Naive B cell (primary cell): ENCODE measurements at regions not wholly inside any gene's neighbourhood (a gene's known extent, or its start where the extent isn't known, plus 50 kb on each side); places are given as distances from the start of the nearest gene placed in this dataset.

Experiments
- ATAC-seq, 2 donors: fragments of 150-1000 bp; cut with Tn5 transposase; 2 replicates each; pipeline ENCODE4 v1.10.0; 2021; ENCODE audit warnings: low read depth in 2 of 2, mild to moderate bottlenecking in 2 of 2, moderate library complexity in 2 of 2
- DNase-seq: peaks from one replicate; pipeline ENCODE4 v3.0.0; 2022
- H3K27ac Mint-ChIP-seq, 6 donors: one replicate each; pipeline ENCODE4 v1.8.0; 2020 to 2022; ENCODE audit warnings: mild to moderate bottlenecking in 6 of 6, mixed read lengths in 6 of 6, moderate library complexity in 5 of 6, inconsistent platforms in 2 of 6
- H3K27me3 Mint-ChIP-seq, 3 donors: one replicate each; pipeline ENCODE4 v1.8.0; 2021 to 2022; ENCODE audit warnings: mixed read lengths in 3 of 3, mild to moderate bottlenecking in 1 of 3
- H3K36me3 Mint-ChIP-seq, 2 donors: one replicate each; pipeline ENCODE4 v1.8.0; 2020 to 2022; ENCODE audit warnings: mixed read lengths in 2 of 2, inconsistent platforms in 1 of 2, mild to moderate bottlenecking in 1 of 2
- H3K4me1 Mint-ChIP-seq, 3 donors: one replicate each; pipeline ENCODE4 v1.8.0; 2020 to 2022; ENCODE audit warnings: mixed read lengths in 3 of 3, inconsistent platforms in 1 of 3, mild to moderate bottlenecking in 1 of 3, moderate library complexity in 1 of 3
- H3K4me3 Mint-ChIP-seq, 8 donors: one replicate each; pipeline ENCODE4 v1.8.0; 2020 to 2022; ENCODE audit warnings: mild to moderate bottlenecking in 8 of 8, mixed read lengths in 8 of 8, moderate library complexity in 8 of 8, inconsistent platforms in 2 of 8
- H3K9me3 Mint-ChIP-seq, 7 donors: one replicate each; pipeline ENCODE4 v1.8.0; 2020 to 2022; ENCODE audit warnings: mixed read lengths in 7 of 7, mild to moderate bottlenecking in 5 of 7, inconsistent platforms in 2 of 7, moderate library complexity in 1 of 7

GRCh38 chr12:98373025-98373554 is 142.3 kb upstream of the TMPO start:
- no peak for DNase-seq
- no peaks in the 10 kb centered on the region for H3K4me1 Mint-ChIP-seq
- peaks cover 24 to 38% (median 26%) of the 10 kb centered on the region in 3 donors for H3K27me3 Mint-ChIP-seq
- H3K4me3 Mint-ChIP-seq, result no peak overlapping the region
- no peaks in the 10 kb centered on the region for H3K36me3 Mint-ChIP-seq
- H3K27ac Mint-ChIP-seq, result no peak overlapping the region
- no peaks in the 10 kb centered on the region for H3K9me3 Mint-ChIP-seq
- ATAC-seq, result no peak

DNA sequence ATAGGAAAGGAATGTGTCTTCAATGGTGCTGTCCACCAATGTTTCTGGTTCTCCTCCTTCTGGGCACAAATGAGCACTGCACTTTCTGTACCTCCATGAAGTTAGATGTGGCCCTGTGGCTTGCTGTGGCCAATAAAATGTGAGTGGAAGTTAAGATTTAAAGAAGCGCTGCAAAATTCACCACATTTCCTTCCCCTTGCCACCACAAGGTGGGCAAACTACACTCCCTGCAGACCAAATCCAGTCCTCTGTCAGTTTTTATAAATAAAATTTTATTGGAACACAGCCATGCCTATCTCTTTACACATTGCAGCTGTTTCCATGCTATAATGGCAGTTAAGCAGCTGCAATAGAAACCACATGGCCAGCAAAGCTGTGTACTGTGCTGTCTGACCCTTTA is 141.4 kb upstream of the TMPO start:
- H3K9me3 Mint-ChIP-seq, result no peaks in the 10 kb centered on the region
- DNase-seq, result no peak
- H3K27me3 Mint-ChIP-seq, result peaks cover 28 to 33% (median 32%) of the 10 kb centered on the region in 3 donors
- ATAC-seq, result no peak
- H3K27ac Mint-ChIP-seq, result peak overlapping the region in 1 of 6 donors; percentile 7
- H3K4me3 Mint-ChIP-seq, result no peak overlapping the region
- H3K4me1 Mint-ChIP-seq, result no peaks in the 10 kb centered on the region
- H3K36me3 Mint-ChIP-seq, result no peaks in the 10 kb centered on the region

DNA sequence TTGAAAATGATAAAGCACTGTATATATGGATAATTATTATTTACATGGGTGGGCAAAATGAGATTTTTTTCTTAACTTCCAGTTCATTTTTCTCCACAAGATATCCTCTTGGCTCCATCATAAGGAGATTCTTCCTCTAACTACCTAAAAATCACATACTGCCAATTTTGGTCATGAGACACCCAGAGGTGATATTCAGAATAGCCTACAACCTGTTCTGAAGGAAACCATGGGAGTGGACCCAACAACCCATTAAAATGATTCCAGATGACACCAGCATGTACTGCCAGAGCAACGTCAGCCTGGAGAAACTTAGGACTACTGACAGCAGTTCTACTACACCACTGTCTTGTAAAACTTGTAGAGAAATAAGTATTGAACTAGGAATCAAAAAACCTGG is 136.3 kb upstream of the TMPO start:
- DNase-seq, result no peak
- no peak overlapping the region for H3K4me3 Mint-ChIP-seq
- H3K4me1 Mint-ChIP-seq, result no peaks in the 10 kb centered on the region
- no peak overlapping the region for H3K27ac Mint-ChIP-seq
- H3K36me3 Mint-ChIP-seq, result no peaks in the 10 kb centered on the region
- ATAC-seq, result no peak
- peaks cover 8 to 20% (median 19%) of the 10 kb centered on the region in 3 donors for H3K27me3 Mint-ChIP-seq
- H3K9me3 Mint-ChIP-seq, result no peaks in the 10 kb centered on the region

DNA sequence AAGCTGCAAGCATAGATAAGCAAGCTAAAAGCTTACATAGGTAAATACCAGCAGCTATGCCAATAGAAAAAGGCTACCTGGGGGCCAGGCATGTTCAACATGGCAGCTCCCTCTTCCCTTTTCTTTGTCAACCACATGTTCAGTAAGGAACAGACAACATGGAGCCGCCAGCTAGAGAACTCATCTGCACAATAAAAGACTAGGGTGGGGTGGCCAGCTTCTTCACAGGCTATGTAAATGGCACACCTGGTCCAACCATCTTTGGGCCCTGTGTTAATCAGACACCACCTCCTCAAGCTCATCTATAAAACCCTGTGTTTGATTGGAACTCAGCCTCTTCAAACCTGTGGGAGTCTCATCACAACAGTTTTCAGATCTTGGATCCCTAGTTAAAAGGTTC is 129.7 kb upstream of the TMPO start:
- Mint-ChIP-seq H3K36me3 (no peaks in the 10 kb centered on the region), H3K4me3 (no peak overlapping the region), H3K27me3 (peaks cover 7 to 21% (median 7%) of the 10 kb centered on the region in 3 donors), H3K4me1 (no peaks in the 10 kb centered on the region), H3K9me3 (no peaks in the 10 kb centered on the region), H3K27ac (no peak overlapping the region)
- ATAC-seq (no peak), DNase-seq (no peak)

DNA sequence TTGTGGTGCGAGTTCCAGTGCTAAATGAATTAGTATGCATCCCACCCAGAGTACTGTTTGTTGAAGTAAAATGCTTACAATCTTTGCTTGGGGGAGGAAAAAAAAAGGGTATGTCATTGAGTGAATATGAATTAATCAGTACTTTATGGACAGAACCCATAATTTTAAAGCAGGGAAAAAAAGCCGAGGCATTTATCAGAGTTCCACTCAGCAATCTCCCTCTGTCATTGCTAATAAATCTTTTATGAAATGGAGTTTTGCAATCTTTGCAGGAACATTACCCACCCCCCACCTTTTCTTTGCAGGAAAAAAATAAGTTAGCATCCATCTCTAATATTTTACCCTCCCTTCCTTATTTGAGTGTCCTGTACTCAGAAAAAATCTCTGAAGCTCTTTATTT is 127.9 kb upstream of the TMPO start:
- no peak for DNase-seq
- Mint-ChIP-seq H3K36me3 (no peaks in the 10 kb centered on the region), H3K4me1 (no peaks in the 10 kb centered on the region), H3K4me3 (no peak overlapping the region), H3K27ac (no peak overlapping the region), H3K27me3 (peaks cover 7 to 27% (median 8%) of the 10 kb centered on the region in 3 donors), H3K9me3 (no peaks in the 10 kb centered on the region)
- no peak for ATAC-seq

DNA sequence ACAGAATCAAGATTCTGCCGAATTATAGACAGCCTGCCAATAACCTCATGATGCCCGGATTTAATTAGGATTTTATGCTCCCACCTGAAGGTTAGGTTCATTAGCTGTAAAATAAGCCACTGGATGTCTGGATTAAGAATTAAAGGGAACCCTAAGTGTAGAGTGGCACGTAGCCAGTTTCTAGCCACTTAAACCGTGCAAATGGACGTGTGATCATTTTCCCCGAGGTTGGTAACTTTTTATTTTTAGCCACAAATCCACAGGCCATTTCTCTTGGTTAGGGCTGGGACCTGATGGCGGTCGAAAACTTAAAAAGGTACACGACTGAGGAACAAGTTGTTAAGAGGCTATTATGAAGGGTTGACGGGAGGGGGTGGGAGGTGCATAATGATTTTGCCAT is 127.3 kb upstream of the TMPO start:
- H3K36me3 Mint-ChIP-seq, result no peaks in the 10 kb centered on the region
- no peak for DNase-seq
- ATAC-seq, result no peak

DNA sequence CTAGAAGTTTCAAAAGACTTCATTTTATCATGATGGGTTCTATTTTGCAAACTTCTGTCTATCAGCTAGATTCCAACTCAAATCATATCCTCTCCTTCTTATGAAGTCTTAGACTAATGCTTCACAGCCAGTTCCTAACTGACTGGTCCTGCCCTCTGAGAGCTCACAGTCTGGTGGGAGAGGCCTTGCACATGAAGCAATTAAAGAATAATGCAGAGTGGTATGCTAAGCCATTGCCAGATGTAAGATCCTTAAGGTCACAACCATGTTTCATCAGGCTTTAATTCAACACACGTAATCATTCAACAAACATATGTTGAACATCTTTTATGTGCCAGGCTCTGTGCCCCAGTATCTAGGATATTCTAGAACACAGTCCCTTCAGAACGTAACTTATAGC is 125.8 kb upstream of the TMPO start:
- Mint-ChIP-seq H3K4me3 (no peak overlapping the region), H3K27me3 (peaks cover 7 to 24% (median 12%) of the 10 kb centered on the region in 3 donors), H3K9me3 (no peaks in the 10 kb centered on the region), H3K27ac (no peak overlapping the region), H3K4me1 (no peaks in the 10 kb centered on the region), H3K36me3 (no peaks in the 10 kb centered on the region)
- DNase-seq (no peak), ATAC-seq (no peak)

More for the DNA sequence above, 127.3 kb upstream of the TMPO start:
- no peak overlapping the region for H3K27ac Mint-ChIP-seq
- H3K4me1 Mint-ChIP-seq, result no peaks in the 10 kb centered on the region
- H3K4me3 Mint-ChIP-seq, result no peak overlapping the region
- no peaks in the 10 kb centered on the region for H3K9me3 Mint-ChIP-seq
- peaks cover 7 to 27% (median 12%) of the 10 kb centered on the region in 3 donors for H3K27me3 Mint-ChIP-seq

DNA sequence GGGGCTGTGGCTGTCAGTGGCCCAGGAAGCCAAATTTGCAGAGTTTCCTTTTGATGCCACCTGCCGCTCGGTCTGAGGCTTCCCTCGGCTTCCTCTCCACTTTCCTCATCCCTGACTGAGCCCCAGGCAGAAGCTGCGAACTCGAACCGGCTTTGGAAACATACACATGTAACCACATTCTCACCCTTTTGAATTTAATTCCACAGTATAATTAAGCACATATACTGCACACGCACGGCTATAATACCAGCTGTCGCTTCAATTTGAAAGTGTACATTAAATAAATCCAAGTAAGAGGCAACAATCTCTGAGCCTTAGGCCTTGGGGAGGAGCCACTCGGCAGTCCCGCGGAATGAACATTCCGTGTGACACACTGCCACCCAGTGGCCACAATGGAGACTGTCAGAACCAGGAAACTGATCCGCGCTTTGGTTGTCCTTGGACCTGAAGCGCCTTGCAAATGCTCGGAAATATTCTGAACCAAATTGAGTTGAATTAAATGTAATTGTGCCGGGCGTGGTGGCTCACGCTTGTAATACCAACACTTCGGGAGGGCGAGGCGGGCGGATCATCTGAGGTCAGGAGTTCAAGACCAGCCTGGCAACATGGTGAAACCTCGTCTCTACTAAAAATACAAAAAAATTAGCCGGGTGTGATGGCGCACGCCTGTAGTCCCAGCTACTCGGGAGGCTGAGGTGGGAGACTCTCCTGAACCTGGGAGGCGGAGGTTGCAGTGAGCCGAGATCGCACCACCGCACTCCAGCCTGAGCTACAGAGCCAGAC is 117.9 kb upstream of the TMPO start:
- peak overlapping the region; percentile 59 to 93 (median 84) for H3K4me3 Mint-ChIP-seq
- peaks cover 0 to 5% of the 10 kb centered on the region in 2 donors for H3K36me3 Mint-ChIP-seq
- no peaks in the 10 kb centered on the region for H3K9me3 Mint-ChIP-seq
- H3K4me1 Mint-ChIP-seq, result peaks cover 13 to 24% (median 15%) of the 10 kb centered on the region in 3 donors
- ATAC-seq (peak; percentile 89 to 94), DNase-seq (peak; percentile 56)
- H3K27me3 Mint-ChIP-seq, result peaks cover 0 to 11% (median 4%) of the 10 kb centered on the region in 3 donors
- peak overlapping the region in 4 of 6 donors; percentile 54 to 72 (median 64) for H3K27ac Mint-ChIP-seq

DNA sequence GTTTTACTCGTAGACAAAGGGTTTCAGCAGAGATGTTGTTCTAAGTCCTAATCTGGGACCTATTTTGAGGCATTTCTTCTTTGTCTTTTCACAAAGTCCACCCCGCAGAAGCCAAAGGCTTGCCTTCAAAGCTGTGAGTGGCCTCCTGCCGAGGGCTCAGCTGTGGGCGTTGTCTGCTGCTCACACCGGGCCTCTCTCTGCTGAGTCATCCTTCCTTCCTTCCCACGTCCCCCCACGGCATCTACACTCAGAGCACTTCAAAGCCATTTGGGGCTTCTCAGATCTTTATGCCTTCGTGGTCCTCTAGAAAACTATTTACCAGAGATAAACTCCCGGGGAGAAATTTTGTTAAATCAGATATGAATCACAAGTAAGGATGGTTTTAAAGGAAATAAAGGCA is 115.9 kb upstream of the TMPO start:
- peaks cover 21 to 31% (median 22%) of the 10 kb centered on the region in 3 donors for H3K4me1 Mint-ChIP-seq
- peak overlapping the region in 3 of 6 donors; percentile 58 to 70 (median 63) for H3K27ac Mint-ChIP-seq
- peaks cover 0 to 5% of the 10 kb centered on the region in 2 donors for H3K36me3 Mint-ChIP-seq
- no peaks in the 10 kb centered on the region for H3K9me3 Mint-ChIP-seq
- peak overlapping the region in 4 of 8 donors; percentile 18 to 74 (median 55) for H3K4me3 Mint-ChIP-seq
- H3K27me3 Mint-ChIP-seq, result peaks cover 0 to 7% (median 4%) of the 10 kb centered on the region in 3 donors
- ATAC-seq, result no peak
- no peak for DNase-seq

DNA sequence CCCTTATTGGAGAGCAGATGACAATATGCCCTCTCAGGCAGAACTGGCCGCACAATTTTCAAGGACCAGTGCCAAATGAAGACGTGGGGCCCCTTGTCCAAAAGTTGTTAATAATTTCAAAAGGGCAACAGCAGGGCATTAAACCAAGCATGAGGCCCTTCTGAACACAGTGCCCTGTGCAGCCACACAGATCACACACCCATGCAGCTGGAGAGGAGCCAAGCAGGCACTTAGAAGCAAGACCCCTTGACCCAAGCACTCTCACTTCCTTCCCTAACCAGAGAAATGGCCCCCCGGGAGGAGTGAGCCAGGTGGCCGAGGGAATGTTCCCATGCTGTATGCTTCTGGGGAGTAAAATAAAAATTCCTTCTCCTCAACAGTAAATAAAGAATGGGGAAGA is 114.0 kb upstream of the TMPO start:
- peak overlapping the region in 1 of 6 donors; percentile 56 for H3K27ac Mint-ChIP-seq
- ATAC-seq, result no peak
- H3K4me1 Mint-ChIP-seq, result peaks cover 21 to 31% (median 22%) of the 10 kb centered on the region in 3 donors
- peaks cover 0 to 5% of the 10 kb centered on the region in 2 donors for H3K36me3 Mint-ChIP-seq
- DNase-seq, result no peak
- H3K27me3 Mint-ChIP-seq, result peaks cover 0 to 7% (median 4%) of the 10 kb centered on the region in 3 donors
- H3K4me3 Mint-ChIP-seq, result no peak overlapping the region
- H3K9me3 Mint-ChIP-seq, result no peaks in the 10 kb centered on the region

- H3K4me1 Mint-ChIP-seq, result peaks cover 20 to 27% (median 22%) of the 10 kb centered on the region in 3 donors
These were observed 113.3 kb upstream of the TMPO start for GRCh38 chr12:98402091-98402490.

DNA sequence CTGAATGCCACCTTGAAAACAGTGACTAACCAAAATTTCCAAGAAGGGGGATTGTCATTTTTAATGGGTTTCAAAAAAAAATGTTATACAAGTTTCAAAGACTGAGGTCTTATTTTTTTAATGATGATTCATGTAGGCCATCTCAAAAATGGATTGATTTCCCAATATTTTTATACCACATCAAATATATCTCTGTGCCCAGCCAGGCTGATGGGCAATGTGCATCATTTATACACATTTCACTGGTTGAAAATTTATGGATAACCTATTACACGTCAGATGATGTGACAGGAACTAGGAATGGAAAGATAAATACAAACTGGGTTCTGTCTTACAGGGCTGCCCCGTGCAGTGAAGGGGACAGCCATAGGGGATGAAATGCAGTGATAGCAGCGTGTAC is 112.7 kb upstream of the TMPO start:
- H3K4me3 Mint-ChIP-seq, result no peak overlapping the region
- H3K9me3 Mint-ChIP-seq, result peaks cover 0 to 3% (median 0%) of the 10 kb centered on the region in 7 donors
- DNase-seq, result no peak
- H3K4me1 Mint-ChIP-seq, result peaks cover 15 to 21% (median 16%) of the 10 kb centered on the region in 3 donors
- H3K27me3 Mint-ChIP-seq, result peaks cover 0 to 3% (median under 1%) of the 10 kb centered on the region in 3 donors
- peaks cover 0 to under 1% of the 10 kb centered on the region in 2 donors for H3K36me3 Mint-ChIP-seq
- H3K27ac Mint-ChIP-seq, result peak overlapping the region in 1 of 6 donors; percentile 53
- no peak for ATAC-seq

More at GRCh38 chr12:98402091-98402490, 113.3 kb upstream of the TMPO start:
- ATAC-seq, result no peak
- H3K4me3 Mint-ChIP-seq, result no peak overlapping the region
- no peak for DNase-seq
- peak overlapping the region in 3 of 6 donors; percentile 1 to 37 (median 25) for H3K27ac Mint-ChIP-seq
- peaks cover 0 to 7% (median 4%) of the 10 kb centered on the region in 3 donors for H3K27me3 Mint-ChIP-seq
- H3K9me3 Mint-ChIP-seq, result peaks cover 0 to under 1% (median 0%) of the 10 kb centered on the region in 7 donors
- peaks cover 0 to 5% of the 10 kb centered on the region in 2 donors for H3K36me3 Mint-ChIP-seq

DNA sequence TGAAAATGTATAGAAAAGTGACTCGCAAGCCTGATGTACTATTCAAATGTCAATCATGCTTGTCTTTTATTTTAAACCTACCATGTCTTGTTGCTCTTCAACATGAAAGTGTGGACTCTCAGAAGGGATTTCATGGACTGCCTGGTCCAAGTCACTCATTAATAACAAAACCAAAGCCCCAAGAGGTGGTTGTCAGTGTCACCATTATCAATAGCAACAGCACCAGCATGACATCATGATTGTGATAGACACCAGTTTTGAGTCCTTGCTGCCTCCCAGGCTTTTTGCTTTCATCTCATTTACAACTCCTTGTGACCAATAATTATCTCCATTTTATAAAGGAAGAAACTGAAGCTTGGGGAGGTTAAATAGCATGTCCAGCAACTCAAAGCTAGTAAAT is 112.0 kb upstream of the TMPO start:
- H3K27me3 Mint-ChIP-seq, result no peaks in the 10 kb centered on the region
- H3K27ac Mint-ChIP-seq, result no peak overlapping the region
- peaks cover 13 to 17% (median 15%) of the 10 kb centered on the region in 3 donors for H3K4me1 Mint-ChIP-seq
- peaks cover 0 to 3% (median 0%) of the 10 kb centered on the region in 7 donors for H3K9me3 Mint-ChIP-seq
- DNase-seq, result no peak
- H3K4me3 Mint-ChIP-seq, result no peak overlapping the region
- H3K36me3 Mint-ChIP-seq, result no peaks in the 10 kb centered on the region
- ATAC-seq, result no peak

- Mint-ChIP-seq H3K9me3 (peaks cover 0 to 3% (median 0%) of the 10 kb centered on the region in 7 donors), H3K36me3 (no peaks in the 10 kb centered on the region), H3K4me3 (peak overlapping the region in 1 of 8 donors; percentile 31), H3K27me3 (no peaks in the 10 kb centered on the region), H3K27ac (peak overlapping the region in 3 of 6 donors; percentile 33 to 90 (median 64)), H3K4me1 (peaks cover 13 to 17% (median 15%) of the 10 kb centered on the region in 3 donors)
- ATAC-seq (no peak), DNase-seq (no peak)
These were observed 111.5 kb upstream of the TMPO start for GRCh38 chr12:98403936-98404335.
